GM21381 (cell line): ENCODE measurements at regions not wholly inside any gene's neighbourhood (a gene's known extent, or its start where the extent isn't known, plus 50 kb on each side); places are given as distances from the start of the nearest gene placed in this dataset.

Experiments
- ATAC-seq: cut with Tn5 transposase; IDR thresholded peaks from one replicate; pipeline ENCODE4 v1.9.1; 2021; ENCODE audit warnings: mild to moderate bottlenecking, moderate library complexity; ENCODE audit not compliant: unreplicated experiment

DNA sequence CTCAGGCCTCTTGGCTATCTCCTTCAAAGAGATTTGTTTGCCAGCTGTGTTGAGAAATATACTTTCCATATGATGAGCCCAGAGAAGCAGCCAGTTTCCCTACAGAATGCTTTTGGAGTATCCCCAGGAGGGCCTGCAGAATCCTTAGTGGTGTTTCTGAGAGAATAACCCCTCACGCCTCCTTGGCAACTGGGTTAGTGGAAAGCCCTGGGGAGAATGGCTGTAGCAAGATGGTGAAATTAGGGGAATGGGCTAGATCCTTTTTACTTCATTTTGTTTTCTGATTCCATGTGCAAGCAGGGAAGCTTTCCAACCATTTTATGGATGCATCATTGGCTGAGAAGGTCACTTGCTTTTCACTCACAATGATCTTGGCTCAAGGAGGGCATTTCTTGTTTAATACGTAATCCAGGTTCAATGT lies 364.6 kb downstream of the DMRT2 start:
- no peak for ATAC-seq

GRCh38 chr9:1415146-1415545 lies 365.0 kb downstream of the DMRT2 start:
- no peak for ATAC-seq

- ATAC-seq, result no peak
These were observed 366.1 kb downstream of the DMRT2 start for GRCh38 chr9:1416261-1416660.

DNA sequence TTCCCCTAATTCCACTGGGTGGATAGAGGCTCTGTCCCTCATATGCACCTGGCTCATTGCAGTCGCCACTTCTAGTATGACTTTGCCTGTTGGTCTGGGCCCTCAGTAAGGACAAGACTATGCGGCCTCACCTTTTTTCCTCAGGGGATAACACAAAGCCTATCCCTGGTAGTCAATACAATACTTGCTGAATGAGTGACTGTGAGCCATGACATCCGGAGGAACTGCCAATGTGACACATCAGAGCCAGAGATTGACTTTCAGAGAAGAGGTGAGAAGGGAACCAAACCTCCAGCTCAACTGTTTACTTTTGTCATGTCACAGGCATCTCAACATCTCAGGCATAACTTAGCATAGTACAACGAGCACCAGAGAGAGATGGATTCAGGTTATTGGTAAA lies 371.3 kb downstream of the DMRT2 start:
- no peak for ATAC-seq

- ATAC-seq, result no peak
These were observed 377.7 kb downstream of the DMRT2 start for GRCh38 chr9:1427875-1428274.

DNA sequence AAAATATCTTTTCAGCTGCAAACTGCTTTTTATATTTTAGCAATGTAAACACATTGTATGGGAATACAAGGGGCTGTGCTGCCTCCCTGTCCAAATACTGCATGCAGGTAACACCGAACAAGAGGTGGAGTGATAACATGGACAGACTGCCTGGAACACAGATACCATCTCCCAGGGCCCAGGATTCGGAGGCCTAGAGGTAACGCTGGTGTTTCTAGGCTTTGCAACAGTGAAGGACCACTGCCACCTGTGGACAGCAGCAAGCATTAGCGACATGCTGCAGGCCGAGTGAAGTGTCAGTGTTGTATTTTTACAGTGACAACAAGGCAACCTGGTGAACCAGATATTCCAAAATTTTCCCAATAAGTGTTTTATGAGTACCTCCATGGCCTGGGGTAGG lies 379.1 kb downstream of the DMRT2 start:
- no peak for ATAC-seq

GRCh38 chr9:1431461-1431860 lies 381.3 kb downstream of the DMRT2 start:
- no peak for ATAC-seq

DNA sequence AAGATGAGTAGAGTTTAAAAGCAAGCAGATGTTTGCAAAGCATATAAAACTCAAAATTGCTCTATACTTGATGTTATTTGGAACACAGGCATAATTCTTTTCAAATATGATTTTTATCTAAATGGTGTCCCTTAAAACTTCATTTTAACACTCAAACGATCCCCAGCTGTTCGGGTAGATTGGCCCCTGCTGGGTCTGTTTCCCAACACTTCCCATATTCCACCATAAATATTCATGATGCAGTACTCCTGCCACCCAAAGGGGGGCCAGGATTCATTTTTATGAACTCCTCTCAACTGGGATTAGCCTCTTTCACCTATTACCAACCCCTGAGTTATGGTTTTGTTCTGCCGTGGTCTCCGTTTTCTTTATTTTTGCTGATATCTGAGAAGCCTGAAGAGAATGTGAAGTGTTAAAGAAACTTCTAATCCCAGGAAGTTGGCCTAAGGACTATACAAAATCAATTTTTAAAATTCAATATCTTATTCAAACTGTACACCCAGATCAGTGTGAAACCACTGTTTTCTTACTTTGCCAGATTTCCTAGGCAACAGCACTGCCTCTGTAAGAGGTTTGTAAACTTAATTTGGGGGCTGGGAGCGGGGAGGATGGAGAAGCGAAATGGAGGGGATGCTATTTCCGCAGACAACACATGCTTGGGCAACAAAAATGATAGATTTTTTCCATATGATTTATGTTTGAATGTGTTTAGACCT lies 384.1 kb downstream of the DMRT2 start:
- no peak for ATAC-seq

- ATAC-seq, result no peak
These were observed 384.7 kb downstream of the DMRT2 start for GRCh38 chr9:1434811-1435210.

DNA sequence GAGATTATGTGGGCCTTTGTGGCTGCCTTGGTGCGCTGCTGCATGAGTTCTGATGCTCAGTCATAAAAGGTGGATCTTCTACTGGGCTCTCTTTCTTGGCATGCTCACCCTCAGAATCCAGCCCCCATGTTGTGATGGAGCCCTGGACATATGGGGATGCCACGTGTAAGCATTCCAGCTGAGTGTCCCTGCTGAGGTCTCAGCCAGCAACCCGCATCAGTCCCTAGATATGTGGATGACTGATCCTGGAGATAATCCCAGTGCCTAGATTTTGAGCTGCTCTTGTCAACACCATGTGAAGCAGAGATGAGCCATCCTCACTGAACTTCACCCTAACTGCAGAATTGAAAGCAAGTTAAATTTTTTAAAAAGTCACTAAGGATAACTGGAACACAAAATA lies 390.1 kb downstream of the DMRT2 start:
- no peak for ATAC-seq

- no peak for ATAC-seq
These were observed 391.9 kb downstream of the DMRT2 start for GRCh38 chr9:1442105-1442504.

DNA sequence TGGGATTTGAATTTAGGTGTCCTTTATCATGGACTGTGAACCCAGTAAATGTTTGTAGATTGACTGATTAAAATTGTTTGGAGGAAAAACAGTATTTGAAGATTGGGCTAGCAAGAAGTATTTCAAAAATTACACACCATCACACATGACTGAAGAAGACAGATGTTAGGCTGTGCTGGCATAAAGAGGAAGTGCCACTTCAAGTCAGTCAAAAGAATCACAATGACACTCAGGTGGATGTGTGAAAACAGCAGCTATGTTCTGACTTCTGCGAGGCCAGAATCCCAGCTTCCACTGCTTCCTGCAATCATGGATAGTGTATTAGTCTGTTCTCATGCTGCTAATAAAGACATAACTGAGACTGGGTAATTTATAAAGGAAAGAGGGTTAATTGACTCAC lies 393.3 kb downstream of the DMRT2 start:
- no peak for ATAC-seq

DNA sequence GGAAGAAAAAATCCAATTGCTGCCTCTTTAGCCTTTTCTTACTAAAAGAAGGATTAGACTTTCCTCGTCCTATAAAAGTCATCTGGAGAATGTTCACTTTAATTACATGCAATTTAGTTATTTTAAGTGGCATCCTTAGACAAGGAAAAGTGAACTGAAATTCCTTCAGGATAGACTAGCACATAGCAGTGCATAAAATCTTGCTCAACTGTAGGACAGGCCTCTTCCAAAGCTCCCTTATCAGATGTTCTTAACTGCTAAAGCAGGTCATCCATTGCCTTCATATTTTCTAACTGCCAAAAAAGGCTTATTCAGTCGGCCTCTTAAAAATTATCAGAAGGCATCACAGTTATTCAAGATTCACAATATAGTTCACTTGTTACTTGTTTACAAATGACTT lies 396.5 kb downstream of the DMRT2 start:
- no peak for ATAC-seq

GRCh38 chr9:1453636-1454035 lies 403.5 kb downstream of the DMRT2 start:
- ATAC-seq, result no peak

- no peak for ATAC-seq
These were observed 404.1 kb downstream of the DMRT2 start for GRCh38 chr9:1454211-1454610.

- ATAC-seq, result no peak
These were observed 404.6 kb downstream of the DMRT2 start for GRCh38 chr9:1454616-1455347.

- no peak for ATAC-seq
These were observed 405.6 kb downstream of the DMRT2 start for GRCh38 chr9:1455766-1456165.

- ATAC-seq, result no peak
These were observed 406.3 kb downstream of the DMRT2 start for GRCh38 chr9:1456301-1457024.

DNA sequence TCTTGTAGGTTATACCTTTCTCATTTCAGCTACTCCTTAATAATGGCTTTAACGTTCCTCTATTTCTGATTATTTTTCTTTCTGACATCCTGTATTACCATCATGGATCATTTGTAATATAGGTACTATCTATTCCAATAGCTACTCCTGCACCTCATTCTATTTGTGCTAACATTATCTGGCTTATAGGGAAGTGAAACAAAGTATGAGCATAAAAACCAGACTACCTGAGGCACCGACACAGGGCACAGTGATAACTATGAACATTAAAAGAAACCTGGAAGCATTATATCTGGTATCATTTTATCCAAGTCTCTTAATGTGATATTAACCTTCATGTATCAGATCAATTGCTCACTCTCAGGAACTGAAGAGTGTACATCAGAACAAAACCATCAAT lies 407.3 kb downstream of the DMRT2 start:
- ATAC-seq, result no peak

- ATAC-seq, result no peak
These were observed 408.3 kb downstream of the DMRT2 start for GRCh38 chr9:1458503-1458902.

GRCh38 chr9:1460143-1460769 lies 410.1 kb downstream of the DMRT2 start:
- peak; percentile 87 for ATAC-seq
